Stimulated activated CD4-positive, alpha-beta T cell treated with anti-CD3 and anti-CD28 coated beads, Interleukin-4, amount 100 ng/mL, for 24 hours (primary cell): ENCODE measurements at regions not wholly inside any gene's neighbourhood (a gene's known extent, or its start where the extent isn't known, plus 50 kb on each side); places are given as distances from the start of the nearest gene placed in this dataset.

Experiments used
- DNase-seq: peaks from one replicate; pipeline ENCODE4 v3.0.0-alpha.2; 2020

GRCh38 chr11:128407962-128408361, 179.4 kb downstream of the ETS1 start:
- DNase-seq: no peak

DNA sequence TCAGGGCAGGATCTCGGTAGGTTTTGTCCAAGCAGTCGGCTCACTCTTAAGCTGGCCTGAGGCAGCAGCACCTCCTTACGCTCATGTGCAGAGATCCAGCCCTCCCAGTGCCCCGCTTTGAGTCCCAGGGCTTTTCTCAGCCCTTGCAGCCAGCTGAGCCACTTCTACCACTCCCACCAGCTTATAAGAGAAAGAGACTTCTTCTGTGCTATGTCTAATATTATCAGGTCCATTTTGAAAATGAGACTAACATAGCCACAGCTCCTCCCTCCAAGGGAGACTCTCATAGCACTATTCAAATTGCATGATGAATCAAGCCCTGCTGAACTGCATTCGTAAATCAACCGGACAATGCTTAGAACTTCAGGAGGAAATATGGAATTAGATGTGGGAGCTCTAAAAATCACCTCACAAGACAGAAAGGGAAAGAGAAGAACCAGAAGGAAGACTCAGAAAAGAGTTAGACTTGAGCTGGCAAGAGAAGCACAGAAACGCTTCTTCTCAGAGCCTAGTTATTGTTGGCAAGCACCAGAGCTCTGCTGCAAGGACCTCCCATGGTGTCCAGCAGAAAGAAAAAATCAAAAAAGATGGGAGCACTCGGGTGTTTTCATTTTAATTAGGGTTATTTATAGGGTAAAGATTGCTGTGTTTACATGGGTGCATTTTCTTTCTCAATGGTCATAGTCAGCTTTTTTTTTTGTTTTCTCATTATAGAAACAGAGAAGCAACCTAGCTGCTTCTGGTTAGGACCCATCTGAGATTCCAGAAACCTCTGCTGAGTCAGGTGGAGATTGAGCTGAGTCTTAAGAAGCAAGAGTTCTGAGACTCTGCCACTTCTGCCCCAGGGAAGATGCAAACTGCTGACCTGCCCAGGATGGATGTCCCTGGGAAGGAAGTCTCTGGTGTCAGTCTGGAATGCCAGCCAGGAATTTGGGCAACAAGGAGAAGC, 181.4 kb downstream of the ETS1 start:
- DNase-seq: no peak

DNA sequence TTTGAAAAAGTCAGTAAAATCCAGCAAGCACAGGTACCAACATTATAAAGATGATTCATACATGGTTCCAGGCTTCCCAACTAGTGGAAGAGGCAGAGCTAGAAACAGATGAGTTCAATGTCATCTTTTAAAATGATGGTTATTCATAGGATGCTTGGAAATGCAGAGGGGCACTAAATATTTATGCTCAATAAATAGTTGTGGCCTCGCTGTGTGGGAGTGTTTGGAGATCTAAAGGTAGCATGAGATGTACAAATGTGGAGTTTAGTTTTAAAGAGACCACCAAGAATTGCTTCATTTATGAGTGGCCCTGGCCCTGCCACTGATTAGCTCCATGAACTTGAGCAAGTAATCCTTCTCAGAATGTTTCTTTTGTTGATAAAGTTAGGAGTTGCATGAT, 182.2 kb downstream of the ETS1 start:
- no peak for DNase-seq

GRCh38 chr11:128404437-128404836, 182.9 kb downstream of the ETS1 start:
- DNase-seq: no peak

DNA sequence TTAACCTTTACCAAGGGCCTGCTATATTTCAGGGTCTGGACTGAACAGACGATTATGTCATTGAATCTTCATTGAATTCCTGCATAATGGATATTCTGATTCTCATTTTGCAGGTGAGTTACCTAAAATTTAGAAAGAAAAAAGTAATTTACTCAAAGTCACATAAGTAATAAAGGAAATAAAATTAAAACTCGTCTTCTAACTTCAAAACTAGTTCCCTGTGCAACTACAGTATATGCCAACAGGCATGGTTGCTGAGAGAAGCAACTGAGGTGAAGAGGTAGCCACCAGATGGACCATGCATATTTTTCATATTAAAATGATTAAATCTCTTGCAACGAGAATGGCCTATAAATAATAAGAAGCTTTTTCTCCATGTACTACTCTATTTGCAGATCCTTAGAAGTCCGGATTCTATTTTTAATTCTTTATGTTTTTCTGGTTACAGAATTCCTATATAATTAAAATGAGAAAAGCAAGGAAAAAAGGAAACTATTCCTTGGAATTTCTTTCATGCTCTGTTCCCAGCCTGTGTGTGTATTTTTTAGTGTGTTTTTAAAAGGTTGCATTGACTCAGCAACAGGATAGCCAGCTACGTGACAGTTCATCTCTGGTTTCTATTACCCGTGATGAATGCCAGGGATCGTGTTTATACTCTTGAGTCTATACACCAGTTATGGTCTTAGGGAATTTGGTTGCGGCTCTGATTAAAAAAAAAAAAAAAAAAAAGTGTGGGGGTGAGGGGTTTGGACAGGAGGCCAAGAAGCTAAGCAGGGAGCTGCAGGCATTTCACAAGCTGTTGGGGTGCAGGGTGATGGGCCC, 186.8 kb downstream of the ETS1 start:
- no peak for DNase-seq

GRCh38 chr11:128399251-128400121, 187.9 kb downstream of the ETS1 start:
- peak; percentile 10 for DNase-seq

GRCh38 chr11:128398517-128399250, 188.7 kb downstream of the ETS1 start:
- DNase-seq: no peak

DNA sequence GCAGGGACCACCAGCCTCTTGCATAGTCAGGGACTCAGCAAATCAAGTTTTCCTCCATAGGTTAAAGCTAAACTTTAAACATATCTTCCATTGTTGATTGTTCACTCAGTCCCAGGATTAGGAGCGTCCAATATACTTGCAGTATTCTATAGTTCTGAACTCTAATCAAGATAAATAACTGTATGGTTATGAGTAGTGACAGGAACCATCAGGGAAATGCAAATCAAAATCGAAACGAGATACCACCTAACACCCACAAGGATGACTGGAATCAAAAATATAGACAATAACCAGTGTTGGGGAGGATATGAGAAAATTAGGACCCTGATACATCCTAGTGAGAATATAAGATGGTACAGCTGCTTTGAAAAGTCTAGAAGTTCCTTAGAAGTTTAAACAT, 190.0 kb downstream of the ETS1 start:
- no peak for DNase-seq

- no peak for DNase-seq
Observed at GRCh38 chr11:128394431-128395089, 192.8 kb downstream of the ETS1 start.

DNA sequence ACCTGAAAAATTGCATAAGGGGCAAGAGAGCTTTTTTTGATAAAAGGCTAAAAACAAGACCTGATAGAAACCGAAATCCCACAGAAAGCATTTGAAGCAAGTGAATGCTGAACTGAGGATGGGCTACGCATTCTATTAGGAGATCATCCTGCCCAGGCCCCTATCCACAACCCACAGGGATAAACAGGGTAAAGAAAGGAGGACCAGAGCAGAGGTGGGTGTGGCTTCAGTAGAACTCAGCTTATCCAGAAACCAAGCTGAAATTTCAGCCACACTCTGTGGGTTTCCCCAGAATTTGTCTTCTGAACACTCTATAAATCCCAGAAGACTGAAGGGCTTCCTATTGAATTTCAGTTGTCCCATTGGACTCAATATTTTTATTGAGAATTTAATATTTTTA, 195.1 kb downstream of the ETS1 start:
- no peak for DNase-seq

DNA sequence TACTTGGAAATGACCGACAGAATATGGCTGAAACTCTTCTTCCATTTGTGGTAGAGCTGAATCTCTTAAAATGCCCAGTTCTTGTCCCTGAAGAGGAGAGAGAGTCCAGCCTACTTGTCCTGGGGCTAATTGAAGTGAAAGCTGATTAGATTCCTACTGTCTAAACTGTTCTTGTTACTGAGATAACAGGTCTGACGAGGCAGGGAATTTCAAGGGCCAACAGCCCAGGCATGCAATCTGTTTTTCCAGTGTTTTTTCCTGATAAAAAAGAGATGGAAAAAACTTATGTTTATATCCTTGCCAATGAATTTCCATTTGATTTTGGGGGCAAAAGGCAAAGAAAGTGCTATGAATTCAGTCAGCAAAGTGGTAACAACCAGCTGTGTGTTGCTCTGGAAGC, 195.5 kb downstream of the ETS1 start:
- DNase-seq: no peak

GRCh38 chr11:128390246-128390645, 197.1 kb downstream of the ETS1 start:
- DNase-seq: no peak

DNA sequence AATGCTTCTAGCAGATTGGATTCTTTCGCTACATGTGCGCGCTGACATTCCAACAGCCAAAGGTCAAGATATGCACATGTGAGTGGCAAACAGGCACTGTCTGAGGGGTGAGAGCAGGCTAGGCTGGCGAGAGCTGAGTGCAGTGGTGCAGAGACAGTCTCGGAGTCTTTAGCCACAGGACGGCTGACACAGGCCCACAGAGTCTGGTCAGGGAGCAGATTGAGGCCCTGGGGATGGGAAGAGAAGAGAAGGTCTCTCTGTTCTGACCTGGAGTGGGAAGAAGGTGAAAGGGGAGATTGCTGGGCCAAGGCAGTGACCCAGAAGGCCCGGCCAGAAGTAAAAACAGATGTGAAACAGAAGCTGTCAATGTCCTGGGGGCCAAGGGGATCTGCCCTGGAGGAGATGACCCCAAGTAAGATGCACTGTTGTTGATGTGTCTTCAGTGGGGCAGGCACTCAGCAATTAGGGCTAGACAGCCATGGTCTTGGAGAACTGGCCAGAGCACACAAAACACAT, 197.8 kb downstream of the ETS1 start:
- DNase-seq: no peak

DNA sequence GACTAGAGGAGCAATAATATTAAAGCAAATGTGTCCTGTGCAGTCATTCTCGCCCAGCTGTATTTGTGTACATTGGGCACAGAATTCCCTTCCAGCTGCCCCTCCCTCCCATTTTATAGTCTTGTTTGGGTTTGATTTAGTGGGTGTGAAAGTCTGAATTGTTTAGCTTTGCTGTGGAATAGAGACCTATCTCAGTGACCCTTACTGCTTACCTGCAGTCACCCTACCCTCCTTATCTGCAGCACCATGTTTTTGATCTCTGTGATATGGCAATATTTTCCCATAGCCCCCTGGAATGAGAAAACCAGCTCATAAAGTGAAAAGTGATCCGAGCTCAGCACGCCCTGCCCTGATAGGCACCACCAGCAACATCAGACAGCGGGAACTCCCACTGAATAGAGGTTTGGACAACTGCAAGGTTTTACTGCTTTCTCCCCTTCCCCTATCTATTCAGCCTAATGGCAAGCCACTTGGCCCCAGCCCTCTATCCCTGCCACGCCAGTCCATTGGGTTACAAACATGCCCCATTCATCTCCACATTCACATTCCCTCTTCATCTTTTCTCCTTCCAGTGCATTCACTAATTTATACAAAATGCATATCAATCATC, 199.0 kb downstream of the ETS1 start:
- DNase-seq: no peak

GRCh38 chr11:128379587-128380580, 207.5 kb downstream of the ETS1 start:
- peak; percentile 30 for DNase-seq

DNA sequence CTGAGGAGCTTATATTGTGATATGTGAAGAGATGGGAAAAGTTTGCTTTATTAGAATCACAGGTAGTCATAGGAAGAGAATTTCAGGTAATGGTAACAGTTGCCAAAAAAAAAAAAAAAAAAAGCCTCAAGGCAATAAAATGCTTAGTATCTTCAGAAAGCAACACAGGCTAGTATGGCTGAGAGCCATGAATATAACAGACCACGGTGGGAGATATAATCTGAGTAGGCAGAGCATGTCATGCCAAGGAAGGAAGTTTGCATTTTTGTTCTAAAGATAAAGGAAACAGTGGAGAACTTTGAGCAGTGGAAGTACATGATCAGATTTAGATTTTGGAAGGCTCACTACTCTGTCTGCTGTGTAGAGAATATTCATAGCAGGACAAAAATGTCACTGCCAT, 211.4 kb downstream of the ETS1 start:
- no peak for DNase-seq

- no peak for DNase-seq
Observed at GRCh38 chr11:128374026-128374425, 213.3 kb downstream of the ETS1 start.

GRCh38 chr11:128372977-128373376, 214.4 kb downstream of the ETS1 start:
- DNase-seq: no peak

DNA sequence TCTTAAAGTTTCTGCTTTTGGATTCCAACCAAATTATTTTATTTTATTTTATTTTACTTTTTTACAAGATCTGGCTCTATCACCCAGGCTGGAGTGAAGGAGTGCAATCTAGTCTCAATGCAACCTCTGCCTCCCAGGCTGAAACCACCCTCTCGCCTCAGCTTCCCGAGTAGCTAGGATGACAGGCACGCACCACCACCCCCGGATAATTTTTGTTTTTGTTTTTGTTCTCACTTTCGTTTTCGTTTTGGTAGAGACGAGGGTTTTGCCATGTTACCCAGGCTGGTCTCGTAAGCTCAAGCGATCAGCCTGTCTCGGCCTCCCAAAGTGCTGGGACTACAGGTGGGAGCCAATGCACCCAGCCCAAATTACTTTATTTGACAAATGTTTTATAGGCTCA, 219.8 kb downstream of the ETS1 start:
- peak; percentile 23 for DNase-seq

- no peak for DNase-seq
Observed at GRCh38 chr11:128365044-128365443, 222.3 kb downstream of the ETS1 start.
